GM12891 (cell line): ENCODE measurements at regions not wholly inside any gene's neighbourhood (a gene's known extent, or its start where the extent isn't known, plus 50 kb on each side); places are given as distances from the start of the nearest gene placed in this dataset.

Experiments
- DNase-seq: peaks from one replicate; pipeline ENCODE4 v3.0.0; 2011; ENCODE audit warnings: low spot score; ENCODE audit not compliant: insufficient read length
- FAIRE-seq: peaks from 2 replicates; lab custom pipeline; 2011; peaks lifted over from hg19 to GRCh38; lab: Jason Lieb, UNC
- PAX5 ChIP-seq: IDR thresholded peaks from 2 replicates; pipeline ENCODE4 v1.6.1; 2011; ENCODE audit warnings: low read length, moderate library complexity, mild to moderate bottlenecking; ENCODE audit not compliant: insufficient read depth, severe bottlenecking
- POLR2A ChIP-seq: IDR thresholded peaks from 2 replicates; pipeline ENCODE4 v1.6.1; 2011; ENCODE audit warnings: low read depth, low read length, control low read depth
- POLR2AphosphoS5 ChIP-seq: IDR thresholded peaks from 2 replicates; pipeline ENCODE4 v1.6.1; 2011; ENCODE audit warnings: low read depth, low read length, control low read depth
- POU2F2 ChIP-seq: IDR thresholded peaks from 2 replicates; pipeline ENCODE4 v1.6.1; 2011; ENCODE audit warnings: low read depth, mild to moderate bottlenecking, control low read depth, low read length, moderate library complexity
- SPI1 ChIP-seq: IDR thresholded peaks from 2 replicates; pipeline ENCODE4 v1.6.1; 2011; ENCODE audit warnings: low read depth, low read length, control low read depth
- TAF1 ChIP-seq: IDR thresholded peaks from 2 replicates; pipeline ENCODE4 v1.6.1; 2011; ENCODE audit warnings: low read depth, low read length, control low read depth

- FAIRE-seq: no peak
- DNase-seq: no peak
- no peak for TF ChIP-seq POLR2AphosphoS5
- no peak for TF ChIP-seq SPI1
These were observed 1274.8 kb downstream of the FSCB start for GRCh38 chr14:43232261-43232660.

DNA sequence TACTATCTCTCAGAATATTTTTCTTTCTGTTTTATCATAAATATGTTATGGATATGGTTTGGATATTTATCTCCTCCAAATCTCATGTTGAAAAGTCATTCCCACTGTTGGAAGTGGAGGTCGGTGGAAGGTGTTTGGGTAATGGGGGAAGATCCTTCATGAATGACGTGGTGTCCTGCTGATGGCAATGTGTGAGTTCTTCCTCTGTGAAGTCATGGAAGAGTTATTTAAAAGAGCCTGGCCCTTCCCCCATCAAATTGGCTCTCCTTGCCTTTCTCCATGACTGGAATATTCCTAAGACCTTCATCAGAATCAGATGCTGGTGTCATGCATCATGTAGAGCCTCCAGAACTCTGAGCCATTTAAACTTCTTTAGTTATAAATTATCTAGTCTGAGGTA is 1291.6 kb downstream of the FSCB start:
- FAIRE-seq: no peak
- no peak for DNase-seq
- TF ChIP-seq POLR2A: no peak
- no peak for TF ChIP-seq POLR2AphosphoS5
- TF ChIP-seq SPI1: no peak
- no peak for TF ChIP-seq POU2F2
- no peak for TF ChIP-seq PAX5
- no peak for TF ChIP-seq TAF1

DNA sequence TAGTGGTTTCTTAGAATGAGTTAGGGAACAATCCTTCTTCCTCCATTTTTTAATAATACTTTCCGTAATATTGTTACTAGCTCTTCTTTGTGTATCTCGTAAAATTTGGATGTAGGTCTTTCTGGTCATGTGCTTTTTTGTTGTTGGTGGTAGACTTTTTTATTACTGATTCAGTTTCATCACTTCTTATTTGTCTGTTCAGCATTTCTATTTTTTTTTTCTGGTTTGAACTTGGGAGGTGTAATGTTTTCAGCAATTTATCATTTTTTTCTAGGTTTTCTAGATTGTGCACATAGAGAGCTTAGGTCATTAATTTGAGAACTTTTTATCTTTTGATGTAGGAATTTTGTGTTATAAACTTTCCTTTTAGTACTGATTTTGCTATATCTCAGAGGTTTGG is 1299.9 kb downstream of the FSCB start:
- FAIRE-seq (no peak), DNase-seq (no peak)
- no peak for TF ChIP-seq TAF1
- no peak for TF ChIP-seq PAX5
- no peak for TF ChIP-seq SPI1
- no peak for TF ChIP-seq POU2F2
- TF ChIP-seq POLR2A: no peak
- TF ChIP-seq POLR2AphosphoS5: no peak

GRCh38 chr14:43204816-43205215 is 1302.3 kb downstream of the FSCB start:
- FAIRE-seq: no peak
- DNase-seq: no peak
- TF ChIP-seq POU2F2 (no peak), POLR2A (no peak), PAX5 (no peak), SPI1 (no peak)

- no peak for TF ChIP-seq SPI1
- TF ChIP-seq POLR2AphosphoS5: no peak
- TF ChIP-seq PAX5: no peak
- TF ChIP-seq TAF1: no peak
- TF ChIP-seq POU2F2: no peak
- FAIRE-seq (no peak), DNase-seq (no peak)
These were observed 1306.6 kb downstream of the FSCB start for GRCh38 chr14:43200519-43200918.

- no peak for TF ChIP-seq TAF1
- TF ChIP-seq POLR2A: no peak
- no peak for TF ChIP-seq POLR2AphosphoS5
- no peak for TF ChIP-seq PAX5
- TF ChIP-seq SPI1: no peak
- no peak for TF ChIP-seq POU2F2
These were observed 1308.6 kb downstream of the FSCB start for GRCh38 chr14:43198465-43198864.

GRCh38 chr14:43184540-43184939 is 1322.5 kb downstream of the FSCB start:
- FAIRE-seq: no peak
- DNase-seq: no peak
- TF ChIP-seq TAF1 (no peak), POU2F2 (no peak), PAX5 (no peak), POLR2A (no peak), POLR2AphosphoS5 (no peak), SPI1 (no peak)

More at GRCh38 chr14:43198465-43198864, 1308.6 kb downstream of the FSCB start:
- DNase-seq (no peak), FAIRE-seq (no peak)

GRCh38 chr14:43183916-43184315 is 1323.2 kb downstream of the FSCB start:
- TF ChIP-seq TAF1: no peak
- TF ChIP-seq POLR2AphosphoS5: no peak
- no peak for TF ChIP-seq PAX5
- no peak for TF ChIP-seq POLR2A
- TF ChIP-seq SPI1: no peak
- no peak for TF ChIP-seq POU2F2
- FAIRE-seq (no peak), DNase-seq (no peak)

DNA sequence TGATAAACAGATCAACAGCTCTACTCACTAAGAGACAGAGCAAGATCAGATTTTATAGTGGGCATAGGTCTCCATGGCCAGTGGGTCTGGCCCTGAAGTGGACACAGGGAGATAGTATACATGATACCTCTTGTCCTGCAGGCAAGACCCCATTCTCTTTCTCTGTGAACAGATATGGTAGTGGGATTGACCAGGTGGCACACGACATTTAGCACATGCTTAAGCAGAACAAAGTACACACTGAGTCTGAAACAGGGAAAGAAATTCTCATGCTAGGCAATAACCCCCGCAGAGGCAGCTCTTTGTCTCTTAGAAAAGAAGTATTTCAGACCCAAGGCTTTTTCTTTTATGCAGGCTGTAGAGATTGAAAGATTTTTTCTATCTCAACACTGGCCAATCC is 1331.2 kb downstream of the FSCB start:
- no peak for FAIRE-seq
- TF ChIP-seq TAF1 (no peak), PAX5 (no peak)

DNA sequence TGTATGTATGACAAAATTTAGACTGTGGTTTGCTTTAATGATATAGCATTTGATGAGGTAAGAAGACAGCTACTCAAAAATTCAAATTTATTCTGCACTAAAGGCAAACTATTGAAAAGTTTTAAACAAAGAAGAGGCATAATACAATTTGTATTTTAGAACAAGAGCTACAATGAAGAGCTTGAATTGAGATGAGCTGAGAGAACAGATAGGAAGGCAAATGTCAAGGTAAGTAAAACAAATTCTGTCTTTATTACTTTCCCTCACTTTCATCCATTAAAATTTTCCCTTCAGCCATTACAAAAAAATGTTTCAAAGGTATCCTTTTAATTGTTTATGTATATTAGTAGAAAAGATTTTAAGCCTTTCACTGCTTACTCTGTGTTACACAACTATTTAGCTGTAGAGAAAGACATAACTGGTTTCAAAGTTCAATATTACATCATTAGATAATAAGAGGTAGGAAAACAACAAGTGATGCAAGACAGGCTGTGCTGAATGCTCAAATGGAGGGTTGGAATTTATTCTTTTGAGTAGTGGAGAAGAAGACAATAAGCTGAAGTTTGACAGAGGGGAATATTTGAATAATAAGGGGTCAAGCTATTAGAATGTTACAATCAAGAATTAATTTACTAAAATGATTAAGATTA is 1334.1 kb downstream of the FSCB start:
- no peak for DNase-seq
- FAIRE-seq: no peak

More for the DNA sequence above, 1331.2 kb downstream of the FSCB start:
- DNase-seq: no peak

More for the DNA sequence above, 1334.1 kb downstream of the FSCB start:
- TF ChIP-seq POLR2AphosphoS5 (no peak), SPI1 (no peak), TAF1 (no peak), PAX5 (no peak), POU2F2 (no peak), POLR2A (no peak)
